ENCODE measurements at regions not wholly inside any gene's neighbourhood (a gene's known extent, or its start where the extent isn't known, plus 50 kb on each side); places are given as distances from the start of the nearest gene placed in this dataset.

DNA sequence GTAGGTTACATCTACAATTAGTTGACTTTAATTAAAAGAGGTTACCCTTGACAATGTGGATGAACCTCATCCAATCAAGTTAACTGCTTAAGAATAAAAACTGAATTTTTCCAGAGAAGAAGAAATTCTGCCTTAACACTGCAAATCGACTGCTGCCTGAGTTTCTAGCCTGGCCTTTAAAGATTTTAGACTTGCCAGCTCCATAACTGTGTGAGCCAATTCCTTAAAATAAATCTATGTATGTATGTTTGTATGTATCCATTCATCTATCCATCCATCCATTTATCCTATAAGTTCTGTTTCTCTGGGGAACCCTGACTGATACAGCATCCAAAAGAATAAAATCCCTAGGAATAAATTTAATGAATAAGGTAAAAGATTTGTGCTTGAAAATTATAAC lies 136.1 kb downstream of the TMEM38B start:
- intact Hi-C loops (cut with micrococcal nuclease) = no loop called here
- no peak for DNase-seq (ENCODE audit: low read depth, low spot score)
- FAIRE-seq = no peak
- Histone ChIP-seq H3K9me3 (replicated peaks; ENCODE audit: control insufficient read depth, insufficient read depth, low read length) (no peaks in the 10 kb centered on the region), H3K9me1 (replicated peaks; ENCODE audit: control insufficient read depth, extremely low read depth, insufficient read depth, low read length) (no peaks in the 10 kb centered on the region), H3K4me1 (ENCODE audit: control insufficient read depth, extremely low read depth, insufficient read depth, low read length) (no peaks in the 10 kb centered on the region), H3K27me3 (ENCODE audit: control insufficient read depth in 2 of 2, insufficient read depth in 2 of 2, low read length in 2 of 2) (no peaks in the 10 kb centered on the region), H3K27ac (ENCODE audit: insufficient read depth, low read depth, low read length) (no peak overlapping the region), H3K4me2 (ENCODE audit: insufficient read depth, low read length) (no peak overlapping the region), H2AFZ (ENCODE audit: low read depth, low read length) (no peak overlapping the region), H3K36me3 (ENCODE audit: control insufficient read depth in 2 of 2, extremely low read depth in 1 of 2, insufficient read depth in 2 of 2, low read length in 2 of 2) (no peaks in the 10 kb centered on the region), H3K4me3 (replicated peaks in 1 of 3; ENCODE audit: insufficient read depth in 1 of 3, low read depth in 1 of 3, low read length in 3 of 3) (no peak overlapping the region), H4K20me1 (replicated peaks; ENCODE audit: control insufficient read depth, extremely low read depth, insufficient read depth, low read length) (no peaks in the 10 kb centered on the region), H3K9ac (replicated peaks; ENCODE audit: extremely low read depth, insufficient read depth, low read length) (no peak overlapping the region), H3K79me2 (ENCODE audit: control insufficient read depth, insufficient read depth, low read length) (no peaks in the 10 kb centered on the region)
- TF ChIP-seq EZH2 (IDR thresholded peaks at IDR 0.05; ENCODE audit: borderline replicate concordance, low read depth, low read length, severe bottlenecking) (no peak), POLR2A (IDR thresholded peaks at IDR 0.05; ENCODE audit: low read depth, low read length) (no peak), MYC (IDR thresholded peaks at IDR 0.05; ENCODE audit: low read depth, low read length) (no peak), GATA2 (IDR thresholded peaks at IDR 0.05; ENCODE audit: insufficient read depth, insufficient read length, low read depth, low read length) (no peak), POLR2AphosphoS5 (IDR thresholded peaks at IDR 0.05; ENCODE audit: insufficient read depth, low read depth, low read length) (no peak), JUN (IDR thresholded peaks at IDR 0.05; ENCODE audit: borderline replicate concordance, insufficient read depth, insufficient read length, low read depth) (no peak), FOS (IDR thresholded peaks at IDR 0.05; ENCODE audit: borderline replicate concordance, insufficient read depth, low read length) (no peak)
- TF ChIP-seq, protein P1, sequence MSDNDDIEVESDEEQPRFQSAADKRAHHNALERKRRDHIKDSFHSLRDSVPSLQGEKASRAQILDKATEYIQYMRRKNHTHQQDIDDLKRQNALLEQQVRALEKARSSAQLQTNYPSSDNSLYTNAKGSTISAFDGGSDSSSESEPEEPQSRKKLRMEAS (IDR thresholded peaks at IDR 0.05; ENCODE audit: insufficient read depth, insufficient read length) = no peak
- TF ChIP-seq, protein P2, sequence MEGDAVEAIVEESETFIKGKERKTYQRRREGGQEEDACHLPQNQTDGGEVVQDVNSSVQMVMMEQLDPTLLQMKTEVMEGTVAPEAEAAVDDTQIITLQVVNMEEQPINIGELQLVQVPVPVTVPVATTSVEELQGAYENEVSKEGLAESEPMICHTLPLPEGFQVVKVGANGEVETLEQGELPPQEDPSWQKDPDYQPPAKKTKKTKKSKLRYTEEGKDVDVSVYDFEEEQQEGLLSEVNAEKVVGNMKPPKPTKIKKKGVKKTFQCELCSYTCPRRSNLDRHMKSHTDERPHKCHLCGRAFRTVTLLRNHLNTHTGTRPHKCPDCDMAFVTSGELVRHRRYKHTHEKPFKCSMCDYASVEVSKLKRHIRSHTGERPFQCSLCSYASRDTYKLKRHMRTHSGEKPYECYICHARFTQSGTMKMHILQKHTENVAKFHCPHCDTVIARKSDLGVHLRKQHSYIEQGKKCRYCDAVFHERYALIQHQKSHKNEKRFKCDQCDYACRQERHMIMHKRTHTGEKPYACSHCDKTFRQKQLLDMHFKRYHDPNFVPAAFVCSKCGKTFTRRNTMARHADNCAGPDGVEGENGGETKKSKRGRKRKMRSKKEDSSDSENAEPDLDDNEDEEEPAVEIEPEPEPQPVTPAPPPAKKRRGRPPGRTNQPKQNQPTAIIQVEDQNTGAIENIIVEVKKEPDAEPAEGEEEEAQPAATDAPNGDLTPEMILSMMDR (IDR thresholded peaks at IDR 0.05; ENCODE audit: extremely low read depth in 1 of 2, insufficient read depth in 1 of 2, low read depth in 1 of 2, low read length in 2 of 2) = no peak
- POLR2A ChIA-PET = no interaction called here
- CTCF ChIA-PET = no interaction called here
- no TSS peak for BruUV-seq (replicated peaks)
- dilution Hi-C loops (cut with MboI; ENCODE audit: extremely low pct_ligation_motif_present, low sequenced_read_pairs) = no loop called here
